NCI-H460 (cell line): ENCODE measurements at regions not wholly inside any gene's neighbourhood (a gene's known extent, or its start where the extent isn't known, plus 50 kb on each side); places are given as distances from the start of the nearest gene placed in this dataset.

ENCODE experiments used
- DNase-seq: peaks from one replicate; pipeline ENCODE4 v3.0.0-alpha.2; 2016; ENCODE audit warnings: low read depth; ENCODE audit errors: extremely low read depth

GRCh38 chrX:23524467-23524866 is 142.8 kb upstream of the PRDX4 start:
- no peak for DNase-seq

DNA sequence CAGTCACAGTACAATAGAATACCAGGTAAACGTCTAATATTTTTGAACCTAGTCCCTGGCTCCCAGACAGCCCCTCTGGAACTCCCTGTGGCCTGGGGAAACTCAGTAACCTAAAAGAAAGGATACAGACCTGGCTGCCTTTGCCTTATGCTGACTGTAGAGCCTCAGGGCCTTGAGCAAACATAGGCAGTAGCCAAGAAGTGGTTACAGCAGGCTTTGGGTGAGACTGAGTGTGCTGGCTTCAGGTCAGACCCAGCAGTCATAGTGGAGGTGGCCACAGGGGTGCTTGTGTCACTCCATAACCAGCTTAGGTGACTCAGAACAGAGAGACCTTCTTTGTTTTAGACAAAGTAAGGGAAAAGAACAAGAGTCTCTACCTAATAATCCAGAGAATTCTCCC is 141.8 kb upstream of the PRDX4 start:
- no peak for DNase-seq

- DNase-seq: no peak
Observed at GRCh38 chrX:23540532-23540931, 126.8 kb upstream of the PRDX4 start.

DNA sequence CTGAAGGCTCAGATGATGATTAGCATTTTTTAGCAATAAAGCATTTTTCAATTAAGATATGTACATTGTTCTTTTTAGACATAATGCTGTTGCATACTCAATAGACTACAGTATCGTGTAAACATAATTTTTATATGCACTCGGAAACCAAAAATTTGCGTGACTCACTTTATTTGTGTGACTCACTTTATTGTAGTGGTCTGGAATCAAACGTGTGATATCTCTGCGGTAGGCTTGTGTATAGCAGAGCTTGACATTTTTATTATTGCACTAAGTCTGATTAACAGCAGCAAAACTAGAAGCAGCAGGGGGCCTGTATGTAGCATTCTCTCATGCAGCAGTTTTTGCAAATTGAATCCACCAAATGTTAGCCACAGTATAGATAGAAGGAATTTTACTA is 119.1 kb upstream of the PRDX4 start:
- DNase-seq: no peak

GRCh38 chrX:23552303-23552702 is 115.0 kb upstream of the PRDX4 start:
- DNase-seq: no peak

GRCh38 chrX:23554304-23554703 is 113.0 kb upstream of the PRDX4 start:
- DNase-seq: peak; percentile 40

GRCh38 chrX:23557070-23557469 is 110.2 kb upstream of the PRDX4 start:
- no peak for DNase-seq

GRCh38 chrX:23559975-23560374 is 107.3 kb upstream of the PRDX4 start:
- no peak for DNase-seq

DNA sequence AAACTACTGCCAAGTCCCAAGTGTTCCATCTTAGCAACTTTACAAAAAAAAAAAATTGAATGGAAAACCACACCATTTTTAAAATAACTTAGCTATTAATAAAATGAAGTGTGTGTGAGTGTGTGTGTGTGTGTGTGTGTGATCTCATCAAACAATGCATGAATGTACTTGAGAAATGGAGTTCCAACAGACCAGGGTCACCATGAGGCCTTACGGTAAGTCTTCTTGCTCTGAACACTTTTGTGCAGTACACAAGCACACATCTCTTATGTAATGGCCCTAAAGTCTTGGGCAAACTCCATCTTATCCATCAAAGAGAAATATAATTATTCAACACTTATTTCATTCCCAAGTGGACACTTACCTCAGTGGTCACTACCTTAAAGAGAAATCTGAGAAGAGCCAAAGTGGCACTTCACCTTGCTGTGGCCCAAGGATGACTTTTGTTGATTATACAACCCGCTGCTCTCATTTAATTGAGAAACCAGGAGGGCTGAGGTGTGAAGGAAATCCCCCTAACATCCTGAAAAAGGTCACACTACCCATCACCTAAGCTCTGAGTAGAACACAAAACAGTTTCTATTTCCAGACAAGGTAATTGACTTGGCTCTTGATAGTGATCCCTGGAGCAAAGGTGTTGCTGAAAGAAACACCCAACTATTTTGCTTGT is 96.5 kb upstream of the PRDX4 start:
- no peak for DNase-seq

- no peak for DNase-seq
Observed at GRCh38 chrX:23575281-23575680, 92.0 kb upstream of the PRDX4 start.

DNA sequence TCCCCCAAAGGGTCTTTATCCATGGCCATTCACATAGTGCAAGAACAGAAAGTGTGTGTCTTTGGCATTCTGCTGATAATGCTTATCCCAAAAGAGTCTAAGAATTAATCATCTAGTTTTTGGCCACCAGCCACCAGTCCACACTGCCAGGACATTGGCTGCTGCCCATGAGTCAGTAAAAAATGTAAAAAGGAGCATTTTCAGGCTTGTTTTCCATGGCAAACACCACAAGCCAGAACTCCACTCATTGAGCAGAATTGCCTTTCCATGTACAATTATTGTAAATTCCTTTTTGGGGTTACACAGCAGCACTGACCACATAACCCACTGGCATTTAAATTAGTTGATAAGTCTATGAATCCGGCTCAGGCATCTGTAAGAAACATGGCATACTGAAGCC is 89.2 kb upstream of the PRDX4 start:
- no peak for DNase-seq

DNA sequence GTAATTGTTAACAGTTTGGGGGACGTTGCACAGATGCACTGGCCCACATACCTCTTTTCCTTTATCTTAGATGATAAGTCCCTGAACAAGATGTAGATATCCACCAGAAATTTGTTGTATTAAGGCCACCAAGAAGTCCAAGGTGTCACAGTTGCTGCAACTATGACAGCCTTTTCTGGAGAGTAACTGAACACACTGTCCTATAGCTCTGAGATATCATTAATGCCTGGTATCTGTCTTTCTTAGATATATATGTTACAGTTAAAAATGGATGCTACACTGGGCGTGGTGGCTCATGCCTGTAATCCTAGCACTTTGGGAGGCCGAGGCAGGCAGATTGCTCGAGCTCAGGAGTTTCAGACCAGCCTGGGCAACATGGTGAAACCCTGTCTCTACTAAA is 77.8 kb upstream of the PRDX4 start:
- DNase-seq: no peak

DNA sequence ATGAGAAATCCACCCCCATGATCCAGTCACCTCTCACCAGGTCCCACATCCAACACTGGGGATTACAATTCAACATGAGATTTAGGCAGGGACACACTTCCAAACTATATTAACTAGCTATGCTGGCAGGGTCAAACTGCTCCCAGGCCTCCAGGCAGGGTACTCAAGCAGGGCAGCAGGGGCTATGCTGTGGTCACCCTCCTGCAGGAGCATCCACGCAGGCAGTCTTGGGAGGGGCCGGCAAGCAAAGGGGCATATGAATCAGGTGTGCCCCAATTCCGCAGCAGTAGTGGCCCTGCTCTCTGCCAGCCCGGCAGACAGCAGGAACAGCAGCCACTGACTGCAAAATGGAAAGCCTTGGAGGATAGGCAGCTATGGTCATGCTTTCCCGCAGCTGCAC is 74.6 kb upstream of the PRDX4 start:
- DNase-seq: no peak

DNA sequence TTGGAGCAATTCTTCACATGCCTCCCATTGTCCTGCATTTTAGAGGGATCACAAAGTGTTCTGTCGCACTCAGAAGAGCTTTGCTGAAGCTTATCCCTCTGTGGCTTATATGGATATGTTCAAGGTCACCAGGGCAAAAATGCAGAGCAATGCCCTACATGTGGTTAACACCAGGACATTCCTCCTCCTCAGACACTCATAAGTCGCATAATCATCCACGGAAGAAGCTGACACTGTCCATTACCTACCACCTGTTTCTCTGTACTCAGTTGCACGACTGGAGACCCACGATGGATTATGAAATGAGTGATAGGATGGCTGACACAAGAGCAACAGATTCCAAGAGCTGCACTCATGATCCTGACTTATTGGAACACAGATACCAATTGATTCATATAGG is 68.7 kb upstream of the PRDX4 start:
- DNase-seq: no peak

DNA sequence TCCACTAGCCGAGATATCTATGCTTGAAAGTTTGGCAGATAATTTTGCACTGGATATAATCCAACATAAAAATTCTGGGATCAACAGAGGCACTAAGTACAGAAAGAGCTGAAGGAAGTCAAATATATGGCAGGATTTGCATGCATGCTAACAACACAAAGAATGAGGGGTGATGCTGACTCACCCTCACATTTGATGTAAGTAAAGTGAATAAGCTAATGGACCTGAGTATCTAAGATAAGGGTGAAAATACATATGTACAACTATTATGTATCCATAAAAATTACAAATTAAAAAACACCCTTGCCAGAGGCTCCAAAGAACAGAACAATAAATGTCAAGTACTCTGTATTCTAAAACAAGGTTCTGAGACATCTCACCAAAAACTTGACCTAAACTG is 63.8 kb upstream of the PRDX4 start:
- no peak for DNase-seq

DNA sequence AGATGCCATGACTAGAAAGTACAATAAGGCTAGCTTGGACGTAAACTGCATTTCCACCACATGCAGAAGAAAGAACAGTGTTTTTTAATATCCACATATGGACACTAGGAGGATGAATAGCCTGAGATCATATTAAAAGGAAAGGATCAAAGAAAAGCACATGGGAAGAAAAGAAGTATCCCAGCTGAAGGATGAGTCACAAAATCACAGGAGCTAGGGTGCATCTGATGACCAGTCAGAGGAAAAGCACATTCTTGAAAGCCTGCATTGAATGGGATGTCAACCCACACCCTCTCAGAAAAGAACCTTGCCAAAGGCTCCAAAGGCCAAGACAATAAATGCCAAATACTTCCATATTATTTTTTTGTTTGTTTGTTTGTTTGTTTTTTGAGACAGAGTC is 56.8 kb upstream of the PRDX4 start:
- no peak for DNase-seq

- DNase-seq: no peak
Observed at GRCh38 chrX:23612846-23613245, 54.4 kb upstream of the PRDX4 start.

DNA sequence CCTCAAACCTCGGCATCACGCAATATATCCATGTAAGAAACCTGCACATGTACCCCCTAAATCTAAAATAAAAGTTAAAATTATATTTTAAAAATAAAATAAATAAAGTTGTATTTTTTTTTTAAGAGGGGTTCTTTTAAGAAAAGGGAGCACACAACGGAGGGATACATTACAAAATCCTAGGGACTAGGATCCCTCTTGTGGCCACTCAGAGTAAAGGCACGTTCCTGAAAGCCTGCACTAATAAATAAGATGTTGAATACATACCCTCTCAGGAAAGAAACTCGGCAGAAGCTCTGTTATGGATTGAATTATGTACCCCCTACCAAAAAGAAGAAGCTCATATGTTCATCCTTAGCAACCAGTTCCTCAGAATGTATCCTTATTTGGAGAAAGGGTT is 50.9 kb upstream of the PRDX4 start:
- DNase-seq: peak; percentile 26
